ENCODE measurements at regions not wholly inside any gene's neighbourhood (a gene's known extent, or its start where the extent isn't known, plus 50 kb on each side); places are given as distances from the start of the nearest gene placed in this dataset.

DNA sequence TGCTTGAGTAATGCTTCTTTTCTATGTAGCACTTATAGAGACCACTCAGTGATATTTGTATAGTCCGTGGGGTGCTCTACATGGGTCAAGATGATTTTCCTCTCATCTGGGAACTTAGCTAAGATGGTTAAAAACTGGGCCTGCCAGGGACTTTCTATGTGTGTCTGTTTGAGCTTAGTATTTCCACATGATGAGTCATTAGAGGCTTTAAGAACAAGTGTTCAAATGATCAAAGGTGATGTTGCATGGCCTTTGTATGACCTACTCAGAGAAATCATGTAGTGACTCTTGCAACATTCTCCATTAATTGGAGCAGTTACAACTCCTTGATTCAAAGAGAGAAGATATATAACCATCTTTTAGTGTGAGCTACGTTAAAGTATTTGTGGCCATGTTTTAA, 1480.5 kb upstream of the IGFBP7 start:
- TF ChIP-seq, protein P1, sequence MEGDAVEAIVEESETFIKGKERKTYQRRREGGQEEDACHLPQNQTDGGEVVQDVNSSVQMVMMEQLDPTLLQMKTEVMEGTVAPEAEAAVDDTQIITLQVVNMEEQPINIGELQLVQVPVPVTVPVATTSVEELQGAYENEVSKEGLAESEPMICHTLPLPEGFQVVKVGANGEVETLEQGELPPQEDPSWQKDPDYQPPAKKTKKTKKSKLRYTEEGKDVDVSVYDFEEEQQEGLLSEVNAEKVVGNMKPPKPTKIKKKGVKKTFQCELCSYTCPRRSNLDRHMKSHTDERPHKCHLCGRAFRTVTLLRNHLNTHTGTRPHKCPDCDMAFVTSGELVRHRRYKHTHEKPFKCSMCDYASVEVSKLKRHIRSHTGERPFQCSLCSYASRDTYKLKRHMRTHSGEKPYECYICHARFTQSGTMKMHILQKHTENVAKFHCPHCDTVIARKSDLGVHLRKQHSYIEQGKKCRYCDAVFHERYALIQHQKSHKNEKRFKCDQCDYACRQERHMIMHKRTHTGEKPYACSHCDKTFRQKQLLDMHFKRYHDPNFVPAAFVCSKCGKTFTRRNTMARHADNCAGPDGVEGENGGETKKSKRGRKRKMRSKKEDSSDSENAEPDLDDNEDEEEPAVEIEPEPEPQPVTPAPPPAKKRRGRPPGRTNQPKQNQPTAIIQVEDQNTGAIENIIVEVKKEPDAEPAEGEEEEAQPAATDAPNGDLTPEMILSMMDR (IDR thresholded peaks at IDR 0.05), result no peak
- no peak for TF ChIP-seq POLR2AphosphoS5 (IDR thresholded peaks at IDR 0.05; ENCODE audit: insufficient read depth in 1 of 2, low read depth in 1 of 2)
- TF ChIP-seq POLR2A (IDR thresholded peaks at IDR 0.05), result no peak
